Esophagus squamous epithelium (tissue), 4 donors: ENCODE measurements at regions not wholly inside any gene's neighbourhood (a gene's known extent, or its start where the extent isn't known, plus 50 kb on each side); places are given as distances from the start of the nearest gene placed in this dataset.
A peak's percentile ranks its signal among the peaks of the same experiment; 100 is the strongest.

Source experiments
- CTCF ChIP-seq, 6 experiments: fragments of 450-650 bp in 4 of 6; fragments of 200-600 bp in 2 of 6; sonication (generic) in 2 of 6; IDR thresholded peaks; one replicate each; pipeline ENCODE4 v1.5.1; 2016 to 2019; ENCODE audit warnings: antibody characterized with exemption in 6 of 6, mild to moderate bottlenecking in 4 of 6, moderate library complexity in 4 of 6
- POLR2A ChIP-seq, 4 donors: fragments of 450-650 bp; IDR thresholded peaks; one replicate each; pipeline ENCODE4 v1.6.1; 2017; ENCODE audit warnings: antibody characterized with exemption in 4 of 4, mild to moderate bottlenecking in 4 of 4, moderate library complexity in 3 of 4

GRCh38 chr9:129336601-129337331 is 158.7 kb upstream of the IER5L start:
- TF ChIP-seq CTCF (IDR thresholded peaks at IDR 0.05) (no peak), POLR2A (IDR thresholded peaks at IDR 0.05) (peak in 1 of 4 donors; percentile 10)
